OCI-LY3 (cell line): ENCODE measurements at regions not wholly inside any gene's neighbourhood (a gene's known extent, or its start where the extent isn't known, plus 50 kb on each side); places are given as distances from the start of the nearest gene placed in this dataset.
"Not testable (repeated sequence)": the region's sequence is repeated elsewhere in the genome, so short reads cannot be mapped to it uniquely, and the experiment has no call there.

Source experiments
- H2AFZ ChIP-seq: fragments of 200-600, 300-600 bp; shearing (Covaris generic); 2 replicates; pipeline ENCODE4 v1.6.0; 2014; ENCODE audit warnings: antibody characterized with exemption, low read depth, low read length
- H3K27ac ChIP-seq: fragments of 200-600, 300-600 bp; sonication (generic); 2 replicates; pipeline ENCODE4 v1.5.1; 2014; ENCODE audit warnings: mild to moderate bottlenecking, low read length, moderate library complexity, mixed read lengths
- H3K27me3 ChIP-seq: fragments of 200-600, 300-600 bp; sonication (generic); 2 replicates; pipeline ENCODE4 v1.6.1; 2014; ENCODE audit warnings: low read depth, low read length, mixed read lengths
- H3K36me3 ChIP-seq: fragments of 200-600, 300-600 bp; sonication (generic); replicated peaks from 2 replicates; pipeline ENCODE3; 2014; ENCODE audit warnings: low read depth, low read length, mixed read lengths
- H3K4me1 ChIP-seq: fragments of 300-600, 200-600 bp; sonication (generic); 2 replicates; pipeline ENCODE4 v1.6.1; 2014; ENCODE audit warnings: low read length, mixed read lengths
- H3K4me2 ChIP-seq: fragments of 200-600, 300-600 bp; sonication (generic); 2 replicates; pipeline ENCODE4 v1.6.1; 2014; ENCODE audit warnings: low read length, mixed read lengths
- H3K4me3 ChIP-seq: fragments of 300-600, 200-600 bp; sonication (generic); 2 replicates; pipeline ENCODE4 v1.5.1; 2014; ENCODE audit warnings: antibody characterized with exemption, mild to moderate bottlenecking, low read length, moderate library complexity
- H3K79me2 ChIP-seq: fragments of 300-600, 200-600 bp; shearing (Covaris generic); 2 replicates; pipeline ENCODE4 v1.6.1; 2014; ENCODE audit warnings: mild to moderate bottlenecking, low read length, mixed read lengths
- H3K9ac ChIP-seq: fragments of 300-600, 200-600 bp; shearing (Covaris generic); 2 replicates; pipeline ENCODE4 v1.6.0; 2014; ENCODE audit warnings: mild to moderate bottlenecking, low read length, moderate library complexity
- H3K9me3 ChIP-seq: fragments of 200-600, 300-600 bp; shearing (Covaris generic); 2 replicates; pipeline ENCODE4 v1.6.1; 2014; ENCODE audit warnings: low read length, mixed read lengths; ENCODE audit not compliant: insufficient read depth
- H4K20me1 ChIP-seq: fragments of 200-600, 300-600 bp; sonication (generic); 2 replicates; pipeline ENCODE4 v1.6.1; 2016; ENCODE audit warnings: low read length, mixed read lengths; ENCODE audit not compliant: insufficient read depth
- CTCF ChIP-seq: fragments of 200-600, 300-600 bp; sonication (generic); IDR thresholded peaks from 2 replicates; pipeline ENCODE4 v1.5.1; 2014; ENCODE audit warnings: antibody characterized with exemption, low read length, low read depth
- EZH2phosphoT487 ChIP-seq: fragments of 200-600 bp; shearing (Covaris generic); IDR thresholded peaks from 2 replicates; pipeline ENCODE4 v1.6.1; 2018; ENCODE audit warnings: antibody characterized with exemption, mixed run types, low read depth

GRCh38 chr14:55858604-55859003, 259.6 kb upstream of the PELI2 start:
- H2AFZ ChIP-seq = no peak overlapping the region
- H3K4me1 ChIP-seq = no peaks in the 10 kb centered on the region
- no peaks in the 10 kb centered on the region for H3K36me3 ChIP-seq
- H3K9me3 ChIP-seq = no peaks in the 10 kb centered on the region; the same call in 1 of the 2 replicates
- no peaks in the 10 kb centered on the region for H4K20me1 ChIP-seq
- no peak overlapping the region for H3K4me3 ChIP-seq
- H3K79me2 ChIP-seq = no peaks in the 10 kb centered on the region
- H3K27me3 ChIP-seq = peaks cover 3% of the 10 kb centered on the region
- no peak overlapping the region for H3K4me2 ChIP-seq
- no peak overlapping the region for H3K9ac ChIP-seq
- no peak overlapping the region for H3K27ac ChIP-seq
- TF ChIP-seq EZH2phosphoT487 = no peak
- TF ChIP-seq CTCF = no peak

DNA sequence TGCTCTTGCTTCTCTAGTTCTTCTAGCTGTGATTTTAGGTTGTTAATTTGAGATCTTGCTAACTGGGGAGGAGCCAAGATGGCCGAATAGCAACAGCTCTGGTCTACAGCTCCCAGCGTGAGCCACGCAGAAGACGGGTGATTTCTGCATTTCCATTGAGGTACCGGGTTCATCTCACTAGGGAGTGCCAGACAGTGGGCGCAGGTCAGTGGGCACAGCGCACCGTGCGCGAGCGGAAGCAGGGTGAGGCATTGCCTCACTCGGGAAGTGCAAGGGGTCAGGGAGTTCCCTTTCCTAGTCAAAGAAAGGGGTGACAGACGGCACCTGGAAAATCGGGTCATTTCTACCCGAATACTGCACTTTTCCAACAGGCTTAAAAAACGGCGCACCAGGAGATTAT, 256.6 kb upstream of the PELI2 start:
- not testable (repeated sequence) for H3K9me3 ChIP-seq, H3K4me3 ChIP-seq, H3K4me1 ChIP-seq

GRCh38 chr14:55864890-55865655, 253.1 kb upstream of the PELI2 start:
- no peaks in the 10 kb centered on the region for H3K36me3 ChIP-seq
- no peaks in the 10 kb centered on the region for H3K79me2 ChIP-seq
- H3K4me3 ChIP-seq = peak overlapping the region; percentile 52
- peaks cover 7% of the 10 kb centered on the region; the same call in 1 of the 2 replicates for H3K4me1 ChIP-seq
- TF ChIP-seq CTCF (peak; percentile 69), EZH2phosphoT487 (no peak)
- peaks cover 22% of the 10 kb centered on the region for H3K27me3 ChIP-seq
- no peaks in the 10 kb centered on the region; the same call in 1 of the 2 replicates for H3K9me3 ChIP-seq
- H4K20me1 ChIP-seq = no peaks in the 10 kb centered on the region
- no peak overlapping the region for H3K27ac ChIP-seq
- H3K9ac ChIP-seq = no peak overlapping the region
- H3K4me2 ChIP-seq = peak overlapping the region; percentile 67
- 0 out of 2 replicates have a peak overlapping the region, but pooled peaks have one; percentile 51 for H2AFZ ChIP-seq

More for the DNA sequence above, 256.6 kb upstream of the PELI2 start:
- peaks cover 11% of the 10 kb centered on the region for H3K27me3 ChIP-seq
- H3K27ac ChIP-seq, H3K9ac ChIP-seq, H3K4me2 ChIP-seq, H3K36me3 ChIP-seq, H4K20me1 ChIP-seq, H3K79me2 ChIP-seq, H2AFZ ChIP-seq: not testable (repeated sequence)

DNA sequence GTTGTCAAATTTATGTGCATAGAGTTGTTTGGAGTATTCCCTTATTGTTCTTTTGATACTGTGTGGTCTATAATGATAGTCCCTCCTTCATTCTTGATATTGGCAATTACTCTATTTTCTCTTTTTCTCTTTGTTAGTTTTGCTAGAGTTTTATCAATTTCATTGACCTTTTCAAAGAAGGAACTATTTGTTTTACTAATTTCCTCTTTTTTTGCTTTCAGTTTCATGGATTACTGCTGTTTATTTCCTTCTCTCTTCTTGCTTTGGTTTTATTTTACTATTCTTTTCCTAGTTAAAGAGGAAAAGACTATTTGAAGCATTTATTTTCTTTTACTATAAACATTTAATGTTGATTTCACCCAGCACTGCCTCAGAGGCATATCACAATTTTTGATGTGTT, 250.9 kb upstream of the PELI2 start:
- Histone ChIP-seq H3K9ac (no peak overlapping the region), H3K9me3 (no peaks in the 10 kb centered on the region), H3K27ac (no peak overlapping the region), H3K36me3 (no peaks in the 10 kb centered on the region), H3K4me3 (no peak overlapping the region), H4K20me1 (no peaks in the 10 kb centered on the region), H3K27me3 (peaks cover 30% of the 10 kb centered on the region), H2AFZ (no peak overlapping the region), H3K4me2 (no peak overlapping the region), H3K4me1 (peaks cover 7% of the 10 kb centered on the region; the same call in 1 of the 2 replicates), H3K79me2 (no peaks in the 10 kb centered on the region)
- TF ChIP-seq CTCF (no peak), EZH2phosphoT487 (no peak)
